ENCODE measurements at regions not wholly inside any gene's neighbourhood (a gene's known extent, or its start where the extent isn't known, plus 50 kb on each side); places are given as distances from the start of the nearest gene placed in this dataset.
A peak's percentile ranks its signal among the peaks of the same experiment; 100 is the strongest.

GRCh38 chr13:50670847-50671496 is 172.5 kb downstream of the DLEU7 start:
- DNase-seq = no peak

- no peak for DNase-seq
Measured at GRCh38 chr13:50671497-50671850, 172.0 kb downstream of the DLEU7 start.

- no peak for DNase-seq
Measured at GRCh38 chr13:50672025-50672424, 171.5 kb downstream of the DLEU7 start.

- no peak for DNase-seq
Measured at GRCh38 chr13:50675651-50676050, 167.8 kb downstream of the DLEU7 start.

DNA sequence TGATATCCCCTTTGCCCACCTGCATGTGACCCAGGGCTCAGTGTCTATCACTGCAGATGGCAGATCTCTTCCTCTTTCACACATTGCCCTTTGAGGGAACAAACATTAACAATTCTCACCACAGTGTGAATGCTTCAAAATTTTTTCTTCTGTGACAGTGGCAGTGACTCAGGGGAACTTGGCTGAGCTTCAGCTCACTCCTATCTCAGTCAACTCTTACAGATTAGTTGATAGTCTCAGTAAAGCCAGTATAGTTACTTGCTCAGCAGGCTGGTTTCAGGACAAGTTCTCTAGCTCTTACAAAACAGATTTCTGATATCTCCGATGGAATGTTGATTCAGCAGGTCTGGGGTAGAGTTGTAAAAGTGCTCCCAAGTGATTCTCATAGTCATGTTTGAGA is 166.9 kb downstream of the DLEU7 start:
- DNase-seq = peak in 1 of 2 donors; percentile 11

DNA sequence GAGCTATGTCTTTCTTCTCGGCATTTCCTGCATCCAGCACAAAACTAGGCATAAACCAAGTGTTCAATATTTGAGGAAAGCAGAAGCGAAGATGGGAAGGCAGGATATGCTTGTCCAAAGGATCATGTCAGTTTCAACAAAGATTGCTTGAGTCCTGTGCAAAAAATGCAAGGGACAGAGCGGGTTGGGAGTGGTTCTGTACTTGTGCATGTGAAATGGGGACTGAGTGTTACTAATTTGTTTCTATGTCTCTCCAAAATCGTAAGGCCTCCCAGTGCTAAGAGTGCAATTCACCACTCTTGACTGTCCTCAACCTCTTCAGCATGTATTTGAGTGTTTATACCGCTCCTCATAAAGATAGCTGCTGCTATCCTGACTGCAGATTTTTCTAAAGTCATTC is 166.2 kb downstream of the DLEU7 start:
- DNase-seq = no peak

DNA sequence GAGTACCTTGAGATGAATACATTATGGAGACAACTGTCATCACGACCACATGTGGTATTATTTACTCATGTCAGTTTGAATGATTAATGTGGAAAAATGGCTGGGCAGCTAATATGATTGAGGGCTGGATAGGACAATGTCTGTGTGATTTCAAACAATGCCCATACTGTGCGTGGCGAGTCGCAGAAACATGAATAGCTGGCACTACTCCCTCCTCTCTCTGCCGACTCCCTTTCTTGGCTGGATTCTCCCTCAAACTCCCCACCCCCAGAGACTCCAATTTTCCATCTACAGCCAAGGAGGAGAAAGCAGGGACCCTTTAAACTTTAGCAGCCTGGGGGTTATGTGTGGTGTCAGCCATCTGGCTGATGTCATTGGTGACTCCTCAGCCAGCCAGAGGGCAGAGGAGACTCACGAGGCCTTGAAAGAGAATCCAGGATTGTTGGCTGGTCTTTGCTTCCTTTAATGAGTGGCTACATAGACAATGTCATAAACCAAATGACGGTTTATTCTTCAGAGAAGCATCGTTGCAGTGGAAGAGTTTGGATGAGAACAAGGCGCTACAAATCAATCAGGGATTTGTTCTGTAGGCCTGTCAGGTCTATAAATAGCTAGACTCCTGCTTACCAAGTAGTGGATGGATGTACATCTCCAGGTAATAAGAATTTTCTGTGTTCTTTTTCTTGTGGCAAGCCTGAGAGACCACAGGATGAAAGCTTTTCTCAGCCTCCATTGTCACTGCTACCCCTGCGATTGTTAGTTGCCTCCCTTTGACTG is 165.6 kb downstream of the DLEU7 start:
- no peak for DNase-seq

- DNase-seq = no peak
Measured at GRCh38 chr13:50678464-50679162, 164.9 kb downstream of the DLEU7 start.

GRCh38 chr13:50679321-50679720 is 164.2 kb downstream of the DLEU7 start:
- no peak for DNase-seq

- DNase-seq = no peak
Measured at GRCh38 chr13:50682002-50682401, 161.5 kb downstream of the DLEU7 start.

DNA sequence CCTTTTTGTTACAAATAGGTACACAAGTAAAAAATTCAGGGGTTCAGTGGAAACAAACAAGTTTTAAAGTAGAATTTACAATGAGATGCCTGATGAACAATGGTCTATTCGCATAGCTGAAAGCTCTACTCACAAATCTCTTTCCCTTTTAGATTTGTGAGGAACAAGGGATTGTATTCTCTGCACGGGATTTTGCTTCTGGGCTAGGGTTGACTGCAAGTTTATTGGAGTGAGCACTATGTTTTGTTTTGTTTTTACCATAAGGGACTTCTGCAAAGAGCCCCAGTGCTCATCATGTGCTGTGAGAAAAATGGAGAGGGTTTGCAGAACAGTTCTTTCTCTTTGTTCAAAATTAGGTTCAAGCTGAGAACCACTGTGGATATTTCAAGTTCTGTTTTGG is 160.5 kb downstream of the DLEU7 start:
- DNase-seq = no peak

DNA sequence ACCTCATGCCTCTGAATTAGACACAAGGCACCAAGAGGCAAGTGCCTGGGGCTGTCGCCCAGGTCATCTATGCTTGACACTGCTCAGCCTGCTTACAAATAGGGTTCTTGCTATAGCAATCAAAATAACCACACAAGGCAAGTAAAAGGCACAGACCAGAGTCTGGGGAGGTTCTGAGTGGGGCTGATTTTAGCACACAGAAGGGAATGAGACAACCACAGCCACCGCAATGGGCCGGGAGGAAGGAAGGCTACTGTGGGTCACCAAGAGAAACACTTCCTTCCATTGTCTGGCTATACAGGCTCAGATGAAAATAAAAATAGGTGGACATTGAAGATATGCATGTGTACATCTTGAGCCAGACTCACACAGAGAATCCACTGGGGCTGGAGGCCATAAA is 159.1 kb downstream of the DLEU7 start:
- no peak for DNase-seq

GRCh38 chr13:50685491-50685890 is 158.0 kb downstream of the DLEU7 start:
- no peak for DNase-seq

- DNase-seq = no peak
Measured at GRCh38 chr13:50685956-50686355, 157.5 kb downstream of the DLEU7 start.

DNA sequence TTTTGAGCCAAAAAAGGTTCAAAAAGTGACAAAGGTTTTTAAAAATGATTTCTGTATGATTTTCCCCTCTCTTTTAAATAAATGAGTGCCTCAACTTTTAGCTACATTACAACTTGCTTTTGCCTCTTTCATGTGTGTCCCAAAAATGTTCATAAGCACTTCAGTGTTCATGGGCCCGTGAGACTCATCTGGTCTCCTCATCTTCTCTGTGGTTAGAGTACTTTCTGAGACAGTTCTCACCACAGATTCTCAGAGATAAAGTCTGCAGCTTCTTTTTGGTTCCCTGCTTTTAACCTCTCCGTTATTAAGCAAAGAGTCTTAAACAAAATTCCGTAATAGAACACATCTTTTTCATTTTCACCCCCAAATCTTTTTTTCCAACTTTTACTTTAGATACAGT is 156.9 kb downstream of the DLEU7 start:
- no peak for DNase-seq

DNA sequence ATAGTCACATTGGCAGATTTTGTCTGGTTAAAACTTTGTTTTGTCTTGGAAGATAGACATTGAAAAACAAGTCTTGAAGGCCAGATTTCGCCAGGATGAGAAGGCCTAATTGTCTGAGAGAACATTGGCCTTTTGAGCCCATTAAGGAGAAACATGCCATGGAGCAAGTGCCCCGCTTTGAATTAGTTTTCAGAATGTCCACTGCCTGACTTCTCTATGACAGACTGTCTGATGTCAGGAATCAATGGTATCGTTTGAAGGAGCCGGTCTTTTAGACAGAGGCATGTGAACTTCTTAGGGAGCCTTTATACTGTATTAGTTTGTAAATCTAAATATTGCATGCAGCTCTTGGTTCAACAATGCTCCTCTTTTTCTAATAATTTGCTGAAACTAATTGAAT is 155.9 kb downstream of the DLEU7 start:
- no peak for DNase-seq

- DNase-seq = no peak
Measured at GRCh38 chr13:50690006-50690405, 153.5 kb downstream of the DLEU7 start.

DNA sequence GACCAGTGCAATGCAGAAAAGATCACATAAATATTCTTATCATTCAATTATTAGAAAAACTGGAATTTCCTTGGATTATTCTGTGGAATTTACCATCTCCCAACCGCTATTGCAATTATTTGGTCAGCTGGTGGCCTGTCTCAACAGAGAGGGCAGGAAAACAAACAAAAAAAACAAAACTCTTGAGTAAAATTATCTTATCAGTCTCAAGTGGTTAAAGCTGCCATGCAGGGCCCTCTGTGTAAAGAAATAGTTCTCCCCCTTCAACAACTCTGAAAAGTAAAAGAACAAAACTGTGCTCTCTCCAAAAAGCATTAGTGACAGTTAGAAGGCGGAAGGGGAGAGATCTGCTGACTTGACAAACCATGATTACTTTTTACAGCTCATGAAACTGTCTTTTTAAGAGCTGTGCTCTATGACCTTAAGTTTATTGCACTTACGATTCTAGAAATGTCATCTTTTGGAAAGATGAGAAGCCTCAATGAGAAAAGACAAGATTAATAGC is 152.3 kb downstream of the DLEU7 start:
- DNase-seq = no peak

DNA sequence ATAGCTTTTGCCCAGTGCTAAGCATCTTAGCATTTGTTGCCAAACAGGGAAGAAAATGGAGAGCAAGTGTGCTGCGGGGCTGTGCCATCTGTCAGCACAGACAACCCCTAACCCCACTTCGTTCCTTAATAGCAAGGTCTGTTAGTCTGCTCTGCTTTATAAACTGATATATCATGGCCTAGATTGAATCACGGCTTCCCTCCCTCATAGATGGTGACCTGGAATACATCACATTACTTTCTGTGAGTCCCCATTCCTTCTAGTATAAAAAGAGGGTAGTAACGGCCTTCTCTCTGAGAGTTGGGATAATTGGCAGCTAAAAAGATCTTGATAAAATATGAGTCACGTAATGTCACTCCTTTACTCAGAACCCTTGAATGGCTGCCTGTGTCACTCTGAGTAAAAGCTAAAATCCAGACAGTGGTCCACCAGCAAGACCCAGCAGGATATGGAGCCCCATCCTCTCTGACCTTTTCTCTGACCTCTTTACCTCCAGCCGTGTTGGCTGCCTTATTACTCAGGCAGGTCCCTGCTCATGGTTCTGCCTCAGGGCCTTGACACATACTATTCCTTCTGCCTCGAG is 151.7 kb downstream of the DLEU7 start:
- DNase-seq = no peak

GRCh38 chr13:50692396-50692915 is 151.0 kb downstream of the DLEU7 start:
- DNase-seq = no peak

DNA sequence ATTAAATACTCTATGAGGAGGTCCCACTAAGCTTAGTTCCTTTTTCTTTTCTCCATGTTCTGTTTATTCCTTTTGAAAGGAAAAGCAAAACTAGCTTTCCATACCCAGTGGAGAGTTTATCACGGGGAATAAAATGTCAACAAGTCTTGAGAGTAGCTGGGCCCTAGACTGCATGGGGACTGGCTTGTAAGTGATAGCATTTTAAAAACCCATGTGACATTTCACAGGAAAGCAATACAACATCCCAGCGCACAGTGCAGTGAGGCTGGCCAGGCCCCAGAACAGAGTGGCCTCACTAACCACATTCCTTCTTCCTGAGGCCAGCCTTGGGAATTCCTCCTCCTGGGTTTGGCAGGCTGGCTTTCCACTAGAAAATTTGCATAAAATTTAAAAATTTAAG is 149.8 kb downstream of the DLEU7 start:
- DNase-seq = no peak

GRCh38 chr13:50697746-50698539 is 145.5 kb downstream of the DLEU7 start:
- DNase-seq = no peak
